ENCODE measurements at regions not wholly inside any gene's neighbourhood (a gene's known extent, or its start where the extent isn't known, plus 50 kb on each side); places are given as distances from the start of the nearest gene placed in this dataset.

DNA sequence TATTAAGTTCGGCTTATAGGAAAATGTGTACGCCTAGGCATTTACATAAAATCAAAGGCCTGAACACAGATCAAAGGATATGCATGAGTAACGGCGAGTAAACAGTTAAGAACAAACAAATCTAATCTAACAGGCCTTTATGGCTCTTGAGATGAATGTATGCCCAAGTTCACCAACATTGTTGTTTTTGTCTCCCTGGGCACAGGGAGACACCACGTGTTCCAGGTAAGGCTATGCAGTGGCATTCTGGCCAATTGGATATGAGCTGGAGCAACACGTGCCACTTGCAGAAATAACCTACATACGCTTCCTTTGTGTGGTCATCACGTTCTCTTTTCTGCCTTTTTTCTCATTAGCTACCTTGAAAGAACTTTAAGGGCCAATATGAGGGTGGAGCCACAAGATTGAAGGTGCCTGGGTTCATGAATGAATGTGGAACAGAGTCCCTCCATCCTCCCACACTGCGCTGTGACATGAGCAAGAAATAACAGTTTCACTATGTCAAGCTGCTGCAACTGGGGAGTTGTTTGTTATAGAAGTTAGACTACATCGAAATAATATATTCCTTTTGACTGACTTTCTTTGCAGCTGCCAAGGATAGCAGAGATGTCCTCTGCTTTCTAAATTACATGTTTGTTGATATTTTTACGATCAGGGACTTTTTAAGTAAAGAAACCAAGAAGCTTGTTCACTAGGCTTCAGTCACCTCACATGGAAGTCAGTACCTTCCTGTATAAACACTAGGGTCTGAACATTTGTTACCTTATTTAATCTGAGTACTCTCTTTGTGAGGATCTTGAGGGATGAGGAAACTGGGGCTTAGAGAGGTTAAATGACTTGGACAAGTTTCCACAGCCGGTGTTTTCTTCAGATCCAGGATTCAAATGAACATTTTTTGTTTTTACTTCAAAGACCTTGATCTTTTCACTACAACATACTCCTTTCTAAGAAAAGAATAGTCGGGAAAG lies 427.5 kb upstream of the TBL1XR1 start (continued):
- TF ChIP-seq, protein P1, sequence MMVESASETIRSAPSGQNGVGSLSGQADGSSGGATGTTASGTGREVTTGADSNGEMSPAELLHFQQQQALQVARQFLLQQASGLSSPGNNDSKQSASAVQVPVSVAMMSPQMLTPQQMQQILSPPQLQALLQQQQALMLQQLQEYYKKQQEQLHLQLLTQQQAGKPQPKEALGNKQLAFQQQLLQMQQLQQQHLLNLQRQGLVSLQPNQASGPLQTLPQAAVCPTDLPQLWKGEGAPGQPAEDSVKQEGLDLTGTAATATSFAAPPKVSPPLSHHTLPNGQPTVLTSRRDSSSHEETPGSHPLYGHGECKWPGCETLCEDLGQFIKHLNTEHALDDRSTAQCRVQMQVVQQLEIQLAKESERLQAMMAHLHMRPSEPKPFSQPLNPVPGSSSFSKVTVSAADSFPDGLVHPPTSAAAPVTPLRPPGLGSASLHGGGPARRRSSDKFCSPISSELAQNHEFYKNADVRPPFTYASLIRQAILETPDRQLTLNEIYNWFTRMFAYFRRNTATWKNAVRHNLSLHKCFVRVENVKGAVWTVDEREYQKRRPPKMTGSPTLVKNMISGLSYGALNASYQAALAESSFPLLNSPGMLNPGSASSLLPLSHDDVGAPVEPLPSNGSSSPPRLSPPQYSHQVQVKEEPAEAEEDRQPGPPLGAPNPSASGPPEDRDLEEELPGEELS (CRISPR knock-in tag; IDR thresholded peaks at IDR 0.05): peak; percentile 62
- TF ChIP-seq ZMYM2 (CRISPR knock-in tag; IDR thresholded peaks at IDR 0.05) (no peak), MYC (CRISPR knock-in tag; IDR thresholded peaks at IDR 0.05; ENCODE audit: borderline replicate concordance) (no peak), GFI1 (CRISPR knock-in tag; IDR thresholded peaks at IDR 0.05; ENCODE audit: borderline replicate concordance) (no peak), ZNF773 (CRISPR knock-in tag; IDR thresholded peaks at IDR 0.05; ENCODE audit: borderline replicate concordance) (no peak), KDM3A (CRISPR knock-in tag; IDR thresholded peaks at IDR 0.05; ENCODE audit: low read depth) (no peak), ZNF549 (CRISPR knock-in tag; IDR thresholded peaks at IDR 0.05) (no peak)
- TF ChIP-seq, protein P2, sequence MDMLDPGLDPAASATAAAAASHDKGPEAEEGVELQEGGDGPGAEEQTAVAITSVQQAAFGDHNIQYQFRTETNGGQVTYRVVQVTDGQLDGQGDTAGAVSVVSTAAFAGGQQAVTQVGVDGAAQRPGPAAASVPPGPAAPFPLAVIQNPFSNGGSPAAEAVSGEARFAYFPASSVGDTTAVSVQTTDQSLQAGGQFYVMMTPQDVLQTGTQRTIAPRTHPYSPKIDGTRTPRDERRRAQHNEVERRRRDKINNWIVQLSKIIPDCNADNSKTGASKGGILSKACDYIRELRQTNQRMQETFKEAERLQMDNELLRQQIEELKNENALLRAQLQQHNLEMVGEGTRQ (IDR thresholded peaks at IDR 0.05; ENCODE audit: low read depth, low read length): peak; percentile 81
- TF ChIP-seq, protein P2 (CRISPR knock-in tag; IDR thresholded peaks at IDR 0.05; ENCODE audit: borderline replicate concordance): peak; percentile 77; the same call in 1 of the 2 replicates
- TF ChIP-seq, protein P3, sequence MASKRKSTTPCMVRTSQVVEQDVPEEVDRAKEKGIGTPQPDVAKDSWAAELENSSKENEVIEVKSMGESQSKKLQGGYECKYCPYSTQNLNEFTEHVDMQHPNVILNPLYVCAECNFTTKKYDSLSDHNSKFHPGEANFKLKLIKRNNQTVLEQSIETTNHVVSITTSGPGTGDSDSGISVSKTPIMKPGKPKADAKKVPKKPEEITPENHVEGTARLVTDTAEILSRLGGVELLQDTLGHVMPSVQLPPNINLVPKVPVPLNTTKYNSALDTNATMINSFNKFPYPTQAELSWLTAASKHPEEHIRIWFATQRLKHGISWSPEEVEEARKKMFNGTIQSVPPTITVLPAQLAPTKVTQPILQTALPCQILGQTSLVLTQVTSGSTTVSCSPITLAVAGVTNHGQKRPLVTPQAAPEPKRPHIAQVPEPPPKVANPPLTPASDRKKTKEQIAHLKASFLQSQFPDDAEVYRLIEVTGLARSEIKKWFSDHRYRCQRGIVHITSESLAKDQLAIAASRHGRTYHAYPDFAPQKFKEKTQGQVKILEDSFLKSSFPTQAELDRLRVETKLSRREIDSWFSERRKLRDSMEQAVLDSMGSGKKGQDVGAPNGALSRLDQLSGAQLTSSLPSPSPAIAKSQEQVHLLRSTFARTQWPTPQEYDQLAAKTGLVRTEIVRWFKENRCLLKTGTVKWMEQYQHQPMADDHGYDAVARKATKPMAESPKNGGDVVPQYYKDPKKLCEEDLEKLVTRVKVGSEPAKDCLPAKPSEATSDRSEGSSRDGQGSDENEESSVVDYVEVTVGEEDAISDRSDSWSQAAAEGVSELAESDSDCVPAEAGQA (IDR thresholded peaks at IDR 0.05; ENCODE audit: low read depth): no peak
- TF ChIP-seq, protein P3 (CRISPR knock-in tag; IDR thresholded peaks at IDR 0.05; ENCODE audit: borderline replicate concordance): no peak
- TF ChIP-seq, protein P4, sequence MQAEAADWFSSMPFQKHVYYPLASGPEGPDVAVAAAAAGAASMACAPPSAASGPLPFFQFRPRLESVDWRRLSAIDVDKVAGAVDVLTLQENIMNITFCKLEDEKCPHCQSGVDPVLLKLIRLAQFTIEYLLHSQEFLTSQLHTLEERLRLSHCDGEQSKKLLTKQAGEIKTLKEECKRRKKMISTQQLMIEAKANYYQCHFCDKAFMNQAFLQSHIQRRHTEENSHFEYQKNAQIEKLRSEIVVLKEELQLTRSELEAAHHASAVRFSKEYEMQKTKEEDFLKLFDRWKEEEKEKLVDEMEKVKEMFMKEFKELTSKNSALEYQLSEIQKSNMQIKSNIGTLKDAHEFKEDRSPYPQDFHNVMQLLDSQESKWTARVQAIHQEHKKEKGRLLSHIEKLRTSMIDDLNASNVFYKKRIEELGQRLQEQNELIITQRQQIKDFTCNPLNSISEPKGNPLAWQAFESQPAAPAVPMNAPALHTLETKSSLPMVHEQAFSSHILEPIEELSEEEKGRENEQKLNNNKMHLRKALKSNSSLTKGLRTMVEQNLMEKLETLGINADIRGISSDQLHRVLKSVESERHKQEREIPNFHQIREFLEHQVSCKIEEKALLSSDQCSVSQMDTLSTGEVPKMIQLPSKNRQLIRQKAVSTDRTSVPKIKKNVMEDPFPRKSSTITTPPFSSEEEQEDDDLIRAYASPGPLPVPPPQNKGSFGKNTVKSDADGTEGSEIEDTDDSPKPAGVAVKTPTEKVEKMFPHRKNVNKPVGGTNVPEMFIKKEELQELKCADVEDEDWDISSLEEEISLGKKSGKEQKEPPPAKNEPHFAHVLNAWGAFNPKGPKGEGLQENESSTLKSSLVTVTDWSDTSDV (CRISPR knock-in tag; IDR thresholded peaks at IDR 0.05): no peak
- TF ChIP-seq, protein P5, sequence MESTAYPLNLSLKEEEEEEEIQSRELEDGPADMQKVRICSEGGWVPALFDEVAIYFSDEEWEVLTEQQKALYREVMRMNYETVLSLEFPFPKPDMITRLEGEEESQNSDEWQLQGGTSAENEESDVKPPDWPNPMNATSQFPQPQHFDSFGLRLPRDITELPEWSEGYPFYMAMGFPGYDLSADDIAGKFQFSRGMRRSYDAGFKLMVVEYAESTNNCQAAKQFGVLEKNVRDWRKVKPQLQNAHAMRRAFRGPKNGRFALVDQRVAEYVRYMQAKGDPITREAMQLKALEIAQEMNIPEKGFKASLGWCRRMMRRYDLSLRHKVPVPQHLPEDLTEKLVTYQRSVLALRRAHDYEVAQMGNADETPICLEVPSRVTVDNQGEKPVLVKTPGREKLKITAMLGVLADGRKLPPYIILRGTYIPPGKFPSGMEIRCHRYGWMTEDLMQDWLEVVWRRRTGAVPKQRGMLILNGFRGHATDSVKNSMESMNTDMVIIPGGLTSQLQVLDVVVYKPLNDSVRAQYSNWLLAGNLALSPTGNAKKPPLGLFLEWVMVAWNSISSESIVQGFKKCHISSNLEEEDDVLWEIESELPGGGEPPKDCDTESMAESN (CRISPR knock-in tag; conservative IDR thresholded peaks at IDR 0.05): no peak
